GM12892 (cell line): ENCODE measurements at regions not wholly inside any gene's neighbourhood (a gene's known extent, or its start where the extent isn't known, plus 50 kb on each side); places are given as distances from the start of the nearest gene placed in this dataset.

Experiments used
- DNase-seq: peaks from one replicate; pipeline ENCODE4 v3.0.0; 2011; ENCODE audit not compliant: insufficient read length
- FAIRE-seq: peaks from 2 replicates; lab custom pipeline; 2011; peaks lifted over from hg19 to GRCh38; lab: Jason Lieb, UNC
- POLR2A ChIP-seq: IDR thresholded peaks from 2 replicates; pipeline ENCODE4 v1.6.1; 2011; ENCODE audit warnings: low read depth, low read length, control low read depth
- POLR2AphosphoS5 ChIP-seq: IDR thresholded peaks from 2 replicates; pipeline ENCODE4 v1.6.1; 2011; ENCODE audit warnings: low read depth, low read length, control low read depth
- TAF1 ChIP-seq: IDR thresholded peaks from 2 replicates; pipeline ENCODE4 v1.6.1; 2011; ENCODE audit warnings: low read depth, mild to moderate bottlenecking, control low read depth, low read length, borderline replicate concordance

DNA sequence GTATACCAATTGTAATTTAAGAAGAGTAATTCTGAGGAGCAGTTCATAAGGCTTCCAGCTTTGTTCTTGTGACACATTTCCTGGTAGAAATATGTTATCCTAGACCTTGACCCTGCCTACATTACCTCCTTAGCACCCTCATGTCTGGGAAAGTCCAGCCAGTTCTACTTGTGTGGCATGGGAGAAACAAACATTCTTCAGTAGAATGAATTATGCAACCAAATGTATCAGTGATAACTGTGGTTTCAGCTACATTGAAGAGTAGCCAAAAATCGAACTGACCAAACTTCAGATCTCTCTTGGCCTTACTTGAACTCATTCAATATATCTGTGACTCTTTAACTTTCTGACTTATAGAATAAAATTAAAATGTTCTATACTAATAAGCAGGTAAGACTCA is 308.1 kb upstream of the LYPLAL1 start:
- no peak for TF ChIP-seq POLR2AphosphoS5
- no peak for TF ChIP-seq POLR2A
- TF ChIP-seq TAF1: no peak
- no peak for FAIRE-seq
- DNase-seq: no peak

DNA sequence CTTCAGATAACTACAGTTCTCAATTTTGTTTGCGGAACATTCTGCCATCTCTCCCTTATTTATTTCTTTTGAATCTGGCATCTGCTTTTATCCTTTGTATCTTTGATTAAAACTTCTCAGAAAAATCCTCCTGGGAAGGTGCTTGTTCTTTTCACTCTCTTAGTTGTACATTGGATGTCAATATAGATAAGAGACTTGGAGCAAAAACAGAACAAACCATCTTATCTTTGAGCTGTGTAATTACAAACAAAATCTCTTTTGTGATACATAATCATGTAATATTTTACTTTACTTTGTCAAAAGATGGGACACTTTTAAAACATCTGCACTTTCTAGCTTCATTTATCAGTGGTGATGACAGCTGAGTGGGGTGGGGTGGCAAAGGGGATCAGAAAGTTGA is 307.2 kb upstream of the LYPLAL1 start:
- TF ChIP-seq TAF1: no peak
- no peak for TF ChIP-seq POLR2A
- TF ChIP-seq POLR2AphosphoS5: no peak
- FAIRE-seq: no peak
- no peak for DNase-seq

- no peak for TF ChIP-seq TAF1
- no peak for TF ChIP-seq POLR2AphosphoS5
- no peak for TF ChIP-seq POLR2A
- DNase-seq (no peak), FAIRE-seq (no peak)
Measured at GRCh38 chr1:218867066-218867465, 306.6 kb upstream of the LYPLAL1 start.

GRCh38 chr1:218867941-218868626 is 305.6 kb upstream of the LYPLAL1 start:
- DNase-seq (no peak), FAIRE-seq (no peak)
- TF ChIP-seq POLR2A (no peak), POLR2AphosphoS5 (no peak), TAF1 (no peak)

DNA sequence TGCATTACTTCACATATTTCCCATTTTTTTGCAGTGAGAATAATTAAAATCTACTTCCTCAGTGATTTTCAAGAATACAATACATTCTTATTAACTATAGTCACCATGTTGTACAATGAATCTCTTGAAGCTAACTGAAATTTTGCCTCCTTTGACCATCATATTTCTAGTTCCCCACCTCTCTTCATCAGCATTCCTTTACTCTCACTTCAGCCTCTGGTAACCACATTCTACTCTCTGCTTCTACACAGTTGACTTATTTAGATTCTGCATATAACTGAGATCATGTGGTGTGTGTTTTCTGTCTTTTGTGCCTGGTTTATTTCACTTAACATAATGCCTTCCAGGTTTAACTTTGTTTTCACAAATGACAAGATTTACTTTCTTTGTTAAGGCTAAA is 304.4 kb upstream of the LYPLAL1 start:
- no peak for DNase-seq
- TF ChIP-seq TAF1 (no peak), POLR2A (no peak), POLR2AphosphoS5 (no peak)
- FAIRE-seq: no peak

GRCh38 chr1:218872026-218872425 is 301.7 kb upstream of the LYPLAL1 start:
- DNase-seq: no peak
- no peak for FAIRE-seq
- TF ChIP-seq POLR2A: no peak
- TF ChIP-seq TAF1: no peak
- TF ChIP-seq POLR2AphosphoS5: no peak

DNA sequence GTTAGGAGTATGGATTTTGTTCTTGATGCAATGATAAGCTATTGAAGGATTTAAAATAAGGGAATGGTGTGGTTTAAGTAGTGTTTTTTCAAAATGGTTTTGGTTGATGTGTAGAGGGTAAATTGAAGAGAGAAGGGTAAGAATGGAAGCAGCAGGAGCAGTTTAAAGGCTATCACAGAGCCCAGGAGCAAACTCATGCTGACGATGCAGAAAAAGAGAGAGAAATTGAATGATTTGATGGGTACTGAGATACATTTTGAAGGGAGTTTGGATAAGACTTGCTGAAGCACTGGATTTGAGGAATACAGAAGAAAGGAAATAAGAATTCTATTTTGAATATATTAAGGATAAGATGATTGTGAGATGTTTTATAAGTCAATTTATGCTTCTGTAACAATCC is 300.8 kb upstream of the LYPLAL1 start:
- DNase-seq: no peak
- FAIRE-seq: no peak
- TF ChIP-seq POLR2A (no peak), TAF1 (no peak), POLR2AphosphoS5 (no peak)

DNA sequence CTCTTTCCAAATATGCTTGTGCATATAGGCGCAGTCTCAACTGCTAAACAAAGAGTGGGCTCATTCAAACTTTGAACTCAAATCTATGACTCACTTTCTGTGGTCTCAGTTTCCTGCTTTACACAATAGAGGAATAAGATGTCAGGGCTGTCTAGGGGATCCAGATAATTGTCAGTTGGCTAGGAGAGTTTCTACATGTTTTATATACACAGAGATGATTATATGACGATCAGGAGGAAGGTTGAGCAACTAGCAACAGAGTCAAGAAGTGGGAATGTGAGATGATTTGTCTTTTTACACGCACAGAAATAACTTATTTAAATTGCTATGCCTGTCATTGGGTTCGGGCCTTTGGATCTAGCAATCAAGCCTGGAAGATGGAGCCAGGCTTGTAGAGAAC is 299.4 kb upstream of the LYPLAL1 start:
- DNase-seq (no peak), FAIRE-seq (no peak)
- TF ChIP-seq TAF1 (no peak), POLR2AphosphoS5 (no peak), POLR2A (no peak)

DNA sequence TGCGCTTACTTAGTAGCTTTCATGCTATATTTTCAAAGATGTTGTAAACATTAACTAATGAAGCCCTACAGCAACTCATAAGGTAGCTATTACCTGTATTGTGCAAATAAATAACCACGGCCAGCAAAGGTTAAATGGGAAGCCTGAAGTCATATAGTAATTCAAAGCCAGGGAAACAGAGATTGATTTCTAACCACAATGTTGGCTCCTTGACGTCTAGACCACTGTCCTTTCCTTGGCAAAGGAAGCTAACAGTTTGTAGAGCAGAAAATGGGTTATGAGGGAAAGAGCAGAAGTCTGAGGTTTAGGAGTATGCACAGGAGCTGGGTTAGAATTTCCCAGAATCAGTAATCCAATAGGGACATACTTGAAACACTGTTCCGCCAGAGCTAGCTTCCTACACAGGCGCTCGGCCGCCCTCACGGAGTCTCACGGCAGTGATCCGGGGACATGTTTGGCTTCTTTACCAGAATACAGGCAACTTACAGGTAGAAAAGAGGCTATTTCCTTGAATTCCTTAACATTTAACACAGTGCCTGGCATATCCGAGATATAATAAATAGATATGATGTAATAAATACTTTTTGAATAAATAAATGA is 298.8 kb upstream of the LYPLAL1 start:
- DNase-seq (no peak), FAIRE-seq (no peak)
- no peak for TF ChIP-seq POLR2AphosphoS5
- no peak for TF ChIP-seq POLR2A

DNA sequence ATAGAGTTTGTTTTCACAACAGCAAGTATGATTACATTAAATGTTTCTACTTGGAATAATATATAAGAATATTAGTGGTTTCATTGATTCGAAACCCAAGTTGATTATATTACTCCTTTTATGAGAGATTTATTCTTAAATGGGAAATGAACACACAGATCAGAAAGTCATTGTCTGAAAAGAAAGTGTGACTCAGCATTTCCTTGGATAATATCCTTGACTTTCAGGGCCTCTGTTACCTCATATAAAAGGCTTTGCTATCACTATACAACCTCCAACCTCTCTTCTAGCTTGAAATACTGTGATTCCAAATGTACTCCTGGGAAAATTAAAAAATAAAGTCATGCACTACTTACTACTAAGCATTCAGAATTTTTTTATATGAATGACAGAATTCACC is 295.3 kb upstream of the LYPLAL1 start:
- TF ChIP-seq POLR2A (no peak), TAF1 (no peak), POLR2AphosphoS5 (no peak)
- FAIRE-seq (no peak), DNase-seq (no peak)

- DNase-seq (no peak), FAIRE-seq (no peak)
- TF ChIP-seq TAF1 (no peak), POLR2A (no peak), POLR2AphosphoS5 (no peak)
Measured at GRCh38 chr1:218880484-218881060, 293.1 kb upstream of the LYPLAL1 start.

DNA sequence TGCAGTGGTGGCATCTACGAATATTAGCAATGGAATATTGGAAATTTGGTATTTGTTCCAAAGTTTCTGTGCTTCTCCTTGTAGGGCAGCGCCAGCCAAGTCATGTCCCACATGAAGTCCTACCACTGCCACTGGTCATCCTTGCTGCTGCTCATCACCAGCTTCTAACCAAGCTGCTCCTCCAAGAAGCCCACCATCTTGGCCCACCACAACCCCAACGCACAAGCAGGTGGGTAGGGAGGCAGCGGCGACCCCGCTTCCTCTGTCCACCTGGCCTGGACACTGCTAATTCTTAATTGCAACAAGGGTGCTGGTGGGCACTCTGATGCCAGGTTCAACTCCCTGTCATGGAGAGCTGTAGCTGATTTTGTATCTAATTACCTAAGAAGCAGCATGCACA is 291.2 kb upstream of the LYPLAL1 start:
- no peak for FAIRE-seq
- TF ChIP-seq POLR2A (no peak), POLR2AphosphoS5 (no peak), TAF1 (no peak)
- DNase-seq: no peak
